ENCODE measurements at regions not wholly inside any gene's neighbourhood (a gene's known extent, or its start where the extent isn't known, plus 50 kb on each side); places are given as distances from the start of the nearest gene placed in this dataset.

DNA sequence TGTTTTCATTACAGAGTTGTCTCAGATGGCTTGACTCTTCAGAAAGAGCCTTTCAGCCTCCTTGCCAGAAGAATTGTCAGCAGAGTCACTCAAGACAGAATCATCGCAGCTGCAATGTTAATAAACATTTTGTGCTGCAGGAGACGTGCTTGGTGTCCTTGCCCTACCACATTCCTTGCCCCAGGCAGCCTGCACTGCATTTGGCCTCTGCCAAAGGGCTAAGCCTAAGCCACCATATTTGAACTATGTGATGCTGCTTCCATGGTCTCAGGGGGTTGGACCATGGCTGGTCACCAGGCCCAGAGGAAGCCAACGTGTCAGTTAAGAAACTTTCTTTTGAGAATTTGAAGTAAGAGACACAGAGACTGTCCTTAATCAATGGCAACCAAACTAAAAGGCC lies 145.4 kb downstream of the ACTL7B start:
- H3K27ac ChIP-seq = peak overlapping the region; percentile 87
- TF ChIP-seq, protein P1, sequence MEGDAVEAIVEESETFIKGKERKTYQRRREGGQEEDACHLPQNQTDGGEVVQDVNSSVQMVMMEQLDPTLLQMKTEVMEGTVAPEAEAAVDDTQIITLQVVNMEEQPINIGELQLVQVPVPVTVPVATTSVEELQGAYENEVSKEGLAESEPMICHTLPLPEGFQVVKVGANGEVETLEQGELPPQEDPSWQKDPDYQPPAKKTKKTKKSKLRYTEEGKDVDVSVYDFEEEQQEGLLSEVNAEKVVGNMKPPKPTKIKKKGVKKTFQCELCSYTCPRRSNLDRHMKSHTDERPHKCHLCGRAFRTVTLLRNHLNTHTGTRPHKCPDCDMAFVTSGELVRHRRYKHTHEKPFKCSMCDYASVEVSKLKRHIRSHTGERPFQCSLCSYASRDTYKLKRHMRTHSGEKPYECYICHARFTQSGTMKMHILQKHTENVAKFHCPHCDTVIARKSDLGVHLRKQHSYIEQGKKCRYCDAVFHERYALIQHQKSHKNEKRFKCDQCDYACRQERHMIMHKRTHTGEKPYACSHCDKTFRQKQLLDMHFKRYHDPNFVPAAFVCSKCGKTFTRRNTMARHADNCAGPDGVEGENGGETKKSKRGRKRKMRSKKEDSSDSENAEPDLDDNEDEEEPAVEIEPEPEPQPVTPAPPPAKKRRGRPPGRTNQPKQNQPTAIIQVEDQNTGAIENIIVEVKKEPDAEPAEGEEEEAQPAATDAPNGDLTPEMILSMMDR (IDR thresholded peaks at IDR 0.05) = no peak
- no peak for TF ChIP-seq ZFX (IDR thresholded peaks at IDR 0.05; ENCODE audit: borderline replicate concordance)

DNA sequence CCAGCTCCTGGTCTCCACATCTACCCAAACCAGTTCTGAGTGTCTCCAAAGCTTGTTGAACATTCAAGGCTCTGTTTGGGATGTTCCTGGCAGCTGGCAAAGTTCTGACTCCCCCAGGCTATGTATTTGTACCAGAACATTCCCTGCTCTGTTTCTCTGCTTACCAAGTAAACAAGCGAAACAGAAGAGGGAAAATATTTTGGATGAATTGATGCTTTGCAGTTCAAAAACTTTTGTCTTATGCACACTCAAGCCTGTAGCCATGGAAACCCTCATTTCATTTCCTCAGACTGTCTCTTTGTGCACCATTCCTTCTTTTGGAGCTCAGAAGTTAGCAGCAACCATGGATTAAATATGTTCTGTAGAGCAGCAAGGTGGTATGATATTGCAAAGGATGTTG lies 145.8 kb downstream of the ACTL7B start:
- no peak for TF ChIP-seq ZFX (IDR thresholded peaks at IDR 0.05; ENCODE audit: borderline replicate concordance)
- TF ChIP-seq, protein P1 (IDR thresholded peaks at IDR 0.05) = no peak
- peak overlapping the region; percentile 87 for H3K27ac ChIP-seq

DNA sequence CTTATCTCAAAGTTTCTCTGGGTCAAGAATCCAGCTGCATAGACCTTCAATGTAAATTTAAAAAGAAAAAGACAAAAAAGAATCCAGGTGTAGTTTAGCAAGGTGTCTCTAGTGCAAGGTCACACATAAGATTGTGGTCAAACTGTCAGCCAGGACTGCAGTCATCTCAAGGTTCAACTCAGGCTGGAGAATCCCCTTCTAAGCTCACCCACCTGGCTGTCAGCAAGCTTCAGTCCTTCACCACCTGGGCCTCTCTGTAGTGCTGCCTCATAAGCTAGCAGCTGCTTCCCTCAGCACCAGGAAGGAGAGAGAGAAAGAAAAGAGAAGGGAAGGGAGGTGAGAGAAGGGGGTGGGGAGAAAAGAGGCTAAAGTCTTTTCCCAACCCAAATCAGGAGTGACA lies 146.7 kb downstream of the ACTL7B start:
- TF ChIP-seq, protein P1 (IDR thresholded peaks at IDR 0.05) = no peak
- no peak for TF ChIP-seq ZFX (IDR thresholded peaks at IDR 0.05; ENCODE audit: borderline replicate concordance)
- H3K27ac ChIP-seq = peak overlapping the region; percentile 87

DNA sequence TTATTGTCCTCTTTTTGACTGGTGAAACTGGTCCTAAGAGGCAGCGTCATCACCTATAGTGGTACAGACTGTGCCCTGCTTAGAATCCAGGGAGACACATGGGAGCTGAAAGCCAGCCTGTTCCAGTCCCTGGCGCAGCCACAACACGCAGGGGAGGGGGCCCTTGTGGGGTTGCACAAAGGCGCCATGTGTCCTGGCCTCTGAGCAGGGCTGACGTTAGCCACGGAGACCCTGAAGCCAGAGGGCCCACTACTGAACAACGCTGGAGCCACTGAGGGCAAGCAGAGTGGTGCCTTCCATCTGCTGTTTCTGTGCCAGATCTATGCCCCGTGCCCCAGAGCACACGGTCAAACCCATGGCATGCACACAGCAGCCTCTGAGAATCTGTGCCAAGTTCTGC lies 147.3 kb downstream of the ACTL7B start:
- no peak for TF ChIP-seq ZFX (IDR thresholded peaks at IDR 0.05; ENCODE audit: borderline replicate concordance)
- TF ChIP-seq, protein P1 (IDR thresholded peaks at IDR 0.05) = no peak
- peak overlapping the region; percentile 87 for H3K27ac ChIP-seq

DNA sequence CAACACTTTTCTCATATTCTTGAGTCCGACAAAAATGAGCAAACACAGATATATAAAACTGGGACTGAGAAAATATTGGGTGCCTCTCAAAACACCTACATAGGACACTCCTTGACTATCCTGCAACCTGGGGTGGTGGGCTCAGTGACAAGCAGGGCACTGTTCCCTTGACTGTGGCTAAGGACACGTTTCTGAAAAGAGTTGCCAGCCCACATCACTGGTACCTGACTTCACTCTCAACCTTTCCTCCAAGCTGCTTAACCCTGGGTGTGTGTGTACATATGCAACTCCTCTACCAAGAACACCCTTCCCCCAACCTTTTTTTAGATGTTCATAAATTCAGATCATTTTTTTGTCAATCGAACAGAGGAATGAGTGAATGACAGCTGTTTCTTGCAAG lies 148.7 kb downstream of the ACTL7B start:
- no peak for TF ChIP-seq ZFX (IDR thresholded peaks at IDR 0.05; ENCODE audit: borderline replicate concordance)
- TF ChIP-seq, protein P1 (IDR thresholded peaks at IDR 0.05) = no peak
- no peak overlapping the region for H3K27ac ChIP-seq

DNA sequence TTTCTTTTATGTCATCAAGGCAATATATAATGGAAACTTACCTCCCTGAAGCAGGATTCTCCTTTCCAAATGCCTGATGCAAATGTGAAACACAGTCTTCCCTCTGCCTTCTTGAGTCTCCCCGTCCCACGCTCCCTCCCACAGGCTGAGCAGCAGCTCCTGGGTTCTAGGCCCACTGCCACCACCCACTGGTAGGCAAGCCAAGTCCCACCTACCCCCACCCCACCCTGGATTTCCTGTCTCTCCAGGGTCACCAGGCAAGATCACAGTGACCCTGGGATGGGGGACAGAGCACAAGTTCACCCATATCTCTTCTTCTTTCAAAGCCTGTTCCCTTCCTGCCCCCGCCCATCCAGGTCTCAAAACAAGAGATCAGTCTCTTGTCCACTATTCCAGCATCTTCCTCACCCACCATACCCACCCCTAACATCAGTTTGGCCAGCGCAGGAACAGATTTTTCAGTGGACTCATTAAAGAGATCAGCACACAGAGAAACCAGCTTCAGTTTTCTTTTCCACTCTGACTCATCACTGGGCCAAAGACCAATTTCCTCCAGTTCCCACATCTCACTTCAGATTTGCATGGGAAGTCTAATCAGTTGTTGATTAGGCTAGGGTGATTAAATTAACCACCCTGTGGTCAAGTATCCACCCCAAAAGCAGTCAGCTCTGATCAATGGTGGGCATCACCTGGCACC lies 151.5 kb downstream of the ACTL7B start:
- no peak overlapping the region for H3K27ac ChIP-seq
- no peak for TF ChIP-seq ZFX (IDR thresholded peaks at IDR 0.05; ENCODE audit: borderline replicate concordance)
- TF ChIP-seq, protein P1 (IDR thresholded peaks at IDR 0.05) = no peak

DNA sequence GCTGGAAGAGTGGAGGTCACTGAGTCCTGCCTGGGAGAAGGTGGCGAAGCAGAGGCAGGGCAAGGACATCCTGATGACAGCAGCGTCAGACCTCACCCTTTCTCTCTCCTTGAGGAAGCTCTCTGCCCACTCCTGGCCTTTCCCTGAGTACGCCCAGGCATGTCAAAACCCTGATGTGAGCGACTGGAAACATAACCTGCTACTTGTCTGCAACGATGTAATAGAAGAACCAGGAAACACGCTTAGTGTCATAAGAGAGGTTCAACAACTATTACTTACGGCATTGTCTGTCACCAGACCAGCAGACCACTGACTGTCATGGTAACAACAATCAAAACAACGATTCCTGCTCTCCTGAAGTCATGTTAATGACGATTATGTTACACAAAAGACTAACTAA lies 152.4 kb downstream of the ACTL7B start:
- TF ChIP-seq ZFX (IDR thresholded peaks at IDR 0.05; ENCODE audit: borderline replicate concordance) = no peak
- TF ChIP-seq, protein P1 (IDR thresholded peaks at IDR 0.05) = no peak
- H3K27ac ChIP-seq = no peak overlapping the region

Measured in 22Rv1 (cell line).